Neural cell (in vitro differentiated cells): ENCODE measurements at regions not wholly inside any gene's neighbourhood (a gene's known extent, or its start where the extent isn't known, plus 50 kb on each side); places are given as distances from the start of the nearest gene placed in this dataset.

Experiments used
- EP300 ChIP-seq: fragments of 450-650 bp; conservative IDR thresholded peaks from 2 replicates; pipeline ENCODE4 v1.6.1; 2014; ENCODE audit warnings: antibody characterized with exemption, mild to moderate bottlenecking, moderate library complexity; ENCODE audit not compliant: poor library complexity, severe bottlenecking
- EZH2 ChIP-seq: fragments of 200-600, 300-800 bp; shearing (Covaris generic), sonication (generic); IDR thresholded peaks from 2 replicates; pipeline ENCODE4 v1.6.1; 2014; ENCODE audit warnings: antibody characterized with exemption, low read length, borderline replicate concordance, mild to moderate bottlenecking; ENCODE audit not compliant: insufficient read depth, poor library complexity, severe bottlenecking
- MXI1 ChIP-seq: fragments of 450-650 bp; conservative IDR thresholded peaks from 2 replicates; pipeline ENCODE4 v1.6.1; 2014; ENCODE audit warnings: antibody characterized with exemption, mild to moderate bottlenecking; ENCODE audit not compliant: poor library complexity, severe bottlenecking
- POLR2AphosphoS5 ChIP-seq: IDR thresholded peaks from 2 replicates; pipeline ENCODE4 v1.6.1; 2012
- RAD21 ChIP-seq: fragments of 450-650 bp; conservative IDR thresholded peaks from 2 replicates; pipeline ENCODE4 v1.6.1; 2014; ENCODE audit warnings: antibody characterized with exemption, mild to moderate bottlenecking, moderate library complexity
- SMC3 ChIP-seq: fragments of 450-650 bp; conservative IDR thresholded peaks from 2 replicates; pipeline ENCODE4 v1.6.1; 2014; ENCODE audit warnings: antibody characterized with exemption, mild to moderate bottlenecking, moderate library complexity; ENCODE audit not compliant: poor library complexity
- TAF1 ChIP-seq: IDR thresholded peaks from 2 replicates; pipeline ENCODE4 v1.6.1; 2012; ENCODE audit warnings: low read depth
- TF ChIP-seq, protein P1 (sequence below): fragments of 450-650 bp; IDR thresholded peaks from 2 replicates; pipeline ENCODE4 v1.5.1; 2014; ENCODE audit warnings: antibody characterized with exemption, mild to moderate bottlenecking, moderate library complexity; ENCODE audit not compliant: poor library complexity, severe bottlenecking
- TF ChIP-seq, protein P2 (sequence below): IDR thresholded peaks from 2 replicates; pipeline ENCODE4 v1.6.1; 2012; ENCODE audit warnings: borderline replicate concordance

DNA sequence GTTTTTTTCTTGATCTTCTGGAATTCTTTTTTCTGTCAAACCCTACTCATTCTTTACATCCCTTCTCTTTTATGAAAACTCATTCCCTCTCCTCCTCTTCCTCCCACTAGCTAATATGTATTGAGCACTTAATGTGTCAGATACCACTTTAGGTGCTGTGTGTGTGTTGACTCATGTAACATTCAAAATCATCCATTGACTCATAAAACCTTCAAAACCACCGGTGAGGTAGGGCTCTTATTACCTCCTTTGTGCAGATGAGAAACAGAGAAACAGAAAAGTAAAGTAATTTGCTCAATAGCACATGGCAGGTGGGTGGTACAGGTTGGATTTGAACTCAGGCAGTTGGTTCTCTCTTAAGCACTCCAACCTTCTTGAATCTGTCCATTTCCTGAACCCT is 136.3 kb upstream of the NEDD9 start:
- TF ChIP-seq, protein P1, sequence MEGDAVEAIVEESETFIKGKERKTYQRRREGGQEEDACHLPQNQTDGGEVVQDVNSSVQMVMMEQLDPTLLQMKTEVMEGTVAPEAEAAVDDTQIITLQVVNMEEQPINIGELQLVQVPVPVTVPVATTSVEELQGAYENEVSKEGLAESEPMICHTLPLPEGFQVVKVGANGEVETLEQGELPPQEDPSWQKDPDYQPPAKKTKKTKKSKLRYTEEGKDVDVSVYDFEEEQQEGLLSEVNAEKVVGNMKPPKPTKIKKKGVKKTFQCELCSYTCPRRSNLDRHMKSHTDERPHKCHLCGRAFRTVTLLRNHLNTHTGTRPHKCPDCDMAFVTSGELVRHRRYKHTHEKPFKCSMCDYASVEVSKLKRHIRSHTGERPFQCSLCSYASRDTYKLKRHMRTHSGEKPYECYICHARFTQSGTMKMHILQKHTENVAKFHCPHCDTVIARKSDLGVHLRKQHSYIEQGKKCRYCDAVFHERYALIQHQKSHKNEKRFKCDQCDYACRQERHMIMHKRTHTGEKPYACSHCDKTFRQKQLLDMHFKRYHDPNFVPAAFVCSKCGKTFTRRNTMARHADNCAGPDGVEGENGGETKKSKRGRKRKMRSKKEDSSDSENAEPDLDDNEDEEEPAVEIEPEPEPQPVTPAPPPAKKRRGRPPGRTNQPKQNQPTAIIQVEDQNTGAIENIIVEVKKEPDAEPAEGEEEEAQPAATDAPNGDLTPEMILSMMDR, result no peak
- TF ChIP-seq TAF1, result no peak
- no peak for TF ChIP-seq EP300
- TF ChIP-seq SMC3, result no peak
- TF ChIP-seq EZH2, result no peak
- no peak for TF ChIP-seq MXI1
- TF ChIP-seq RAD21, result no peak
- TF ChIP-seq, protein P2, sequence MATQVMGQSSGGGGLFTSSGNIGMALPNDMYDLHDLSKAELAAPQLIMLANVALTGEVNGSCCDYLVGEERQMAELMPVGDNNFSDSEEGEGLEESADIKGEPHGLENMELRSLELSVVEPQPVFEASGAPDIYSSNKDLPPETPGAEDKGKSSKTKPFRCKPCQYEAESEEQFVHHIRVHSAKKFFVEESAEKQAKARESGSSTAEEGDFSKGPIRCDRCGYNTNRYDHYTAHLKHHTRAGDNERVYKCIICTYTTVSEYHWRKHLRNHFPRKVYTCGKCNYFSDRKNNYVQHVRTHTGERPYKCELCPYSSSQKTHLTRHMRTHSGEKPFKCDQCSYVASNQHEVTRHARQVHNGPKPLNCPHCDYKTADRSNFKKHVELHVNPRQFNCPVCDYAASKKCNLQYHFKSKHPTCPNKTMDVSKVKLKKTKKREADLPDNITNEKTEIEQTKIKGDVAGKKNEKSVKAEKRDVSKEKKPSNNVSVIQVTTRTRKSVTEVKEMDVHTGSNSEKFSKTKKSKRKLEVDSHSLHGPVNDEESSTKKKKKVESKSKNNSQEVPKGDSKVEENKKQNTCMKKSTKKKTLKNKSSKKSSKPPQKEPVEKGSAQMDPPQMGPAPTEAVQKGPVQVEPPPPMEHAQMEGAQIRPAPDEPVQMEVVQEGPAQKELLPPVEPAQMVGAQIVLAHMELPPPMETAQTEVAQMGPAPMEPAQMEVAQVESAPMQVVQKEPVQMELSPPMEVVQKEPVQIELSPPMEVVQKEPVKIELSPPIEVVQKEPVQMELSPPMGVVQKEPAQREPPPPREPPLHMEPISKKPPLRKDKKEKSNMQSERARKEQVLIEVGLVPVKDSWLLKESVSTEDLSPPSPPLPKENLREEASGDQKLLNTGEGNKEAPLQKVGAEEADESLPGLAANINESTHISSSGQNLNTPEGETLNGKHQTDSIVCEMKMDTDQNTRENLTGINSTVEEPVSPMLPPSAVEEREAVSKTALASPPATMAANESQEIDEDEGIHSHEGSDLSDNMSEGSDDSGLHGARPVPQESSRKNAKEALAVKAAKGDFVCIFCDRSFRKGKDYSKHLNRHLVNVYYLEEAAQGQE, result no peak
- TF ChIP-seq POLR2AphosphoS5, result no peak
